ENCODE measurements at regions not wholly inside any gene's neighbourhood (a gene's known extent, or its start where the extent isn't known, plus 50 kb on each side); places are given as distances from the start of the nearest gene placed in this dataset.

DNA sequence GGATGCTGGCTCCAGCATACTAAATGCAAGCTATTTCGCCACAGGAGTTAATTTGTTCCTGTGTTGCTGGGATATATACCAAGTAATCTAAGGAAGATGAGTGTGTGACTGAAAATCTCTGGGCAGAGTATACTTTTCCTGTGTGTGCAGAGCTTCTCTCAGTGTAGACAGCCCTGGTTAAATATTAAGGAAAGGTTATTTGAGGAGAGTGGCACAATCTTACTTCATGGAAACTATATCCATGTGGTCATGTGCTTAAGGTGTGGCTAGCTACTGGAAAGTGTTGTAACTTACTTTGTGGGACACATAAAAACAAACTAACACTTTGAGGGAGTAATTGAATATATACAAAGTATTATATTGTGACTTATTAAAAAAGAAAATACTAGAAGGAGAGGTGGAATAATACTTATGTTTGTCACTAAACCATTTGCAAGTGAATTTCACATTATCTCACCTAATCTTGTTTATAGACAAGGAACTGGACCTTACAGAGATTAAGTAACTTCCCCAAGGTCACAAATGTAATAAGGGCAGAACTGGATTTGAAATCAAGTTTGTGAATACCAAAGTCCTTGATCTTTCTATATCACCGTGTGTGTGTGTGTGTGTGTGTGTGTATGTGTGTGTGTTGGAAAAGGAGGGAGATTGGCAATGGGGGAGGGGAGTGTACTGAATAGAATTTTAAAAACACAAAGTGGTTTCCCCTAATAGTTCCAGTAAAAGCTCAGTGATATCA lies 408.2 kb upstream of the NR3C2 start:
- TF ChIP-seq, protein P1, sequence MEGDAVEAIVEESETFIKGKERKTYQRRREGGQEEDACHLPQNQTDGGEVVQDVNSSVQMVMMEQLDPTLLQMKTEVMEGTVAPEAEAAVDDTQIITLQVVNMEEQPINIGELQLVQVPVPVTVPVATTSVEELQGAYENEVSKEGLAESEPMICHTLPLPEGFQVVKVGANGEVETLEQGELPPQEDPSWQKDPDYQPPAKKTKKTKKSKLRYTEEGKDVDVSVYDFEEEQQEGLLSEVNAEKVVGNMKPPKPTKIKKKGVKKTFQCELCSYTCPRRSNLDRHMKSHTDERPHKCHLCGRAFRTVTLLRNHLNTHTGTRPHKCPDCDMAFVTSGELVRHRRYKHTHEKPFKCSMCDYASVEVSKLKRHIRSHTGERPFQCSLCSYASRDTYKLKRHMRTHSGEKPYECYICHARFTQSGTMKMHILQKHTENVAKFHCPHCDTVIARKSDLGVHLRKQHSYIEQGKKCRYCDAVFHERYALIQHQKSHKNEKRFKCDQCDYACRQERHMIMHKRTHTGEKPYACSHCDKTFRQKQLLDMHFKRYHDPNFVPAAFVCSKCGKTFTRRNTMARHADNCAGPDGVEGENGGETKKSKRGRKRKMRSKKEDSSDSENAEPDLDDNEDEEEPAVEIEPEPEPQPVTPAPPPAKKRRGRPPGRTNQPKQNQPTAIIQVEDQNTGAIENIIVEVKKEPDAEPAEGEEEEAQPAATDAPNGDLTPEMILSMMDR (IDR thresholded peaks at IDR 0.05; ENCODE audit: low read depth, low read length): no peak
- no peak for TF ChIP-seq EZH2phosphoT487 (IDR thresholded peaks at IDR 0.05; ENCODE audit: low read depth)

All from OCI-LY3 (cell line).